HG03432 (cell line): ENCODE measurements at regions not wholly inside any gene's neighbourhood (a gene's known extent, or its start where the extent isn't known, plus 50 kb on each side); places are given as distances from the start of the nearest gene placed in this dataset.

ENCODE experiments used
- ATAC-seq: cut with Tn5 transposase; IDR thresholded peaks from one replicate; pipeline ENCODE4 v1.9.1; 2021; ENCODE audit warnings: mild to moderate bottlenecking, moderate library complexity; ENCODE audit not compliant: unreplicated experiment

DNA sequence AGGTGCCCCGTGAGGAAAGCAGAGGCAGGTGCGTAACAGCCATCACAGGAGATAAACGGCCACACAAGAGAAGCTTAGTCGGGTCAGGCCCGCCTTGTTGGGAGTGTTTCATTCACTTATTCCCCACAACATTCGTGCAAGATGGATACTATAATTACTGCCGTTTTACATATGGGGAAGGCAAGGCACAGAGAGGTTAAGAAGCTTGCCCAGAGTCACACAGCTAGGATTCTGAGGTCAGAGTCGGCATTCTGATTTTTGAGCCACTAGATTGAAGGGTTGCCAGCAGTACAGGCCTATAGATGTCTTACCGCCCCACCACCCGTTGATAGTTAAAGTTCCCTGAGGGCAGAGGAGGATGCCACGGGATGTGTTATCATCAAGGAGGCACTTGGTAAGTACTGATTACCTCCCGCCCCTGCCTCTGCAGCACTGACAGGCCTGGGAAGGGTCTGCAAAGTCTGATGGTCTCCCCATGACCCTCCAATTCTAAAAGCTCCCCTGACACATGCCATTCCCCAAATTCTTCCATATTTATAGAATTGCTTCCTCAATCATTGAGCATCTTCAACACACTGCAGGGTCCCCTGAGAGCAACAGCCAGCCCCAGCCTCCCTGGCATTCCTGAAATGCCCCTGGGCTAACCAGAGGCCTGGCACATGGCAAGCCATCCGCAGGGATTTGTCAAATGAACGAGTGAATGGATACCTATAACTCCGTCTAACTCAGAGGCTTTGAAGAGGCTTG is 74.7 kb upstream of the CLDN14 start:
- no peak for ATAC-seq

DNA sequence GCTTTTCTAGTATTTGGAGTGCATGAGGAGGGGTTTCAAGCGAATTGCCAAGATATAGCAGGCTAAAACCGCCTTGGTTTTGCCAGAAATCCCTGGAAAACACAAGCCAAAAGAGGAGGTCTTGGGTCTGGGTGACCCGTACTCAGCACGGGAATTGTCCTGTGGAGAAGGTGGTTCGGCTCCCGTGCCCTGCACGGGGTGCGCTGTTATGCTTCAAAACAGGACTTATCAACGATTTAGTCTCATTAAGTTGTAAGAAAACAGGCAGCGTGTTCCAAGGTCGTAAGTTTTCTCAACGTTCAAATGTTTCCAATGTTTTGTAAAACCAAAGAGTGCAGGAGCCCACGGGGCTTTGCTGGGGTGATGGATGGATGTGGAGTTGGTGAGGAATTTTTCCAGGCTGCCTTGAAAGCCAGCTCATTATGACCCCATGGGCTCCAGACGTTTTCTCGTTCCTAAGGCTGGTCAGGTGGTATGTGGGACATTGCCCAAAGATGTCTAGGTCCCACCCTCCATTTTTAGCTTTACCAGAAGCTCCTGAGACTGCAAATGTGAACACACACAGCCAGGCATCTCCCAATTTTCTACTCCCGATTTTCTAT is 75.4 kb upstream of the CLDN14 start:
- ATAC-seq, result no peak

DNA sequence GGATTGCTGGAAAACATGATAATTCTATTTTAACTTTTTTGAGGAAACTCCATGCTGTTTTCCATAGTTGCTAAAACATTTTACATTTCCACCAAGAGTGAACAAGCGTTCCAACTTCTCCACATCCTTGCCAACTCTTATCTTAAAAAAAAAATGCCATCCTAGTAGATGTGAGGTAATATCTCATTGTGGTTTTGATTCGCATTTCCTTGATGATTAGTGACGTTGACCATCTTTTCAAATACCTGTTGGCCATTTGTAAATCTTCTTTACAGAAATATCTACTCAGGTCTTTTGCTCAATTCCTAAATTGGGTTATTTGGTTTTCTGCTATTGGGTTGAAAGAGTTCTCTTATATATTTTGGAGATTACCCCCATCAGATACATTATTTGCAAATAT is 77.4 kb upstream of the CLDN14 start:
- no peak for ATAC-seq

DNA sequence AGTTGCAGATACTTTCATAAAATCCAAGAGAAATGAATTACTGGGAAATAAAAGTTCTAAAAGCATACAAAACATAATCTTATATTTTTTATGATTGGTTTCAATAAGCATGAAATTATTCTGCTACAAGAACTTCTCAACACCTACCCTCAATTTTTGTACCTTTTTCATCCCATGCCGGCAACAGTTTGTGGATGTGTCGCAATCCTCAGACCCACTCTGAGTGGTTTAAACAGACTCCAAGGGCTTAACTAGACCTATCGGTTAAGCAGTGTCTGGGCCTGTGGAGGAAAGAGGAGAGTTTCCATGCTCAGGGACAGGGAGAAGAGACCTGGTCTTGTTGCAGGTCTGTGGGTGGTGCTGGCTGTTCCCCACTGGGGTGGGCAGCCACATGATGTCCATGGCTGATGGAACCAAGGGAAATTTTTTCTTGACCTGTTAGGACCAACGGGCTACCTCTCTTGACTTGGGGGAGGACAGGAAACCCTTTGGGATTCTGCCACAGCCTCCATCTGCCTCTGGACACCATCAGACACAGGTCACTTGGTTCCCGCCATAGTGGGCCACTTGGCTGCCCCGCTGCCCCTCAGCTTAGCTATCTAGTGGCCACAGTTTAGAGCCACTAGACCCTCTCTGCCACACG is 81.1 kb upstream of the CLDN14 start:
- ATAC-seq, result no peak

DNA sequence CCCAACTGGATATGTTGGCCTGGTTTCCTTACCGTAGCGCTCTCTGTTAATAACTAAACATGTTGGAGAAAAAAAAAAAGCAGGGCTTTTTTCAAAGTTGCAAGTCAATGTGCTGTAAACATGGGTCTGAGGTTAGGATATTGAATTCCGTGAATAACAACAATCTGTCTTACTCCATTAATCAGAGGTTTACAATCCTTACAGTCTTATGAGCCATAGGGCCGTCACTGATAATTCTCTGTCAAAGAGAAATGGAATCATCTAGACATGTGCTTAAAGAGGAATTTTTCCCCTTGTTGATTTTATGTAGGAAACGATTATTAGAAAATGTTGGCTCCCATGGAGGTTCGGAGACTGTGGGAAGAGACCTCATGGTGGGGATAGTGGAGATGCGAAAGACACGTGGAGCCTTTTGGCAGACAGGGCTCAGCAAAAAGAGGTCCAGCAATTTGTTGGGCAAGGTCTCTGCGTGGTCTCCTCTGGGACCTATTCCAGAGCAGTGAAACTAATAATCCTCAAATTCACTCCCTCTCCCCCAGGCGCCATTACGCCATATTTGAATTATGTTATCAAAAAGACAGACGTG is 83.5 kb upstream of the CLDN14 start:
- no peak for ATAC-seq

DNA sequence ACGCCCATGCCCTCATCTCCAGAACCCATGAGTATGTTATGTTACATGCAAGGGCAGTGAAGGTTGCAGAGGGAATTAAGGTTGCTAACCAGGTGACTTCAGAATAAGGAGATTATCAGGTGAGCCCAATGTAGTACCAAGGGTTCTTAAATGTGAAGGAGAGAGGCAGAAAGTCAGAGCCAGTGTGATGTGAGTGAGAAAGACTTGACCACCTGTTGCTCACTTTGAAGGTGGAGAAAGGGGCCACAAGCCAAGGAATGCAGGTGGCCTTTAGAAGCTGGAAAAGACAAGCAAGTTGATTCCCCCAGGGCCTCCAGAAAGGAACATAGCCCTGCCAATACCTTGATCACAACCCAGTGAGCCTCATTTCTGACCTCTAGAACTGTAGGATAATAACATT is 84.7 kb upstream of the CLDN14 start:
- no peak for ATAC-seq

DNA sequence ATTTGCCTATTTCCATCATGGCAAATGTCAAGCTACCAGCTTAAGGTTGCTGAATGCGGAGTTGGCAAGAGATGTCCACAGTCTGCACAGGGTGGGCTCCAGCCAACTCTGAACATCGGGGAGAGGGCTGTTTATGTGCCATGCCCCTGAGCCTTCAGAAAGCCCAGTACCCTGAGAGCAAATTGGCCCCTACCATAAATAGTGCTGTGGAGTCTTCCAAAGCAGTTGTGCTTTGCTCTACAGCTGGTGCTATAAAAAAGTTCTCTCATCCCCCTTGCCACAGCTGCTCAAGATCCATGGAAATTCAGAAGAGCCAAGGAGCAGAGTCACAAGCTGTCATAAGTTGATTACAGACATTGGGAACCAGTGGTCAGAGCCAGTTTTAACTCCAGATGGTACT is 85.6 kb upstream of the CLDN14 start:
- ATAC-seq, result no peak

DNA sequence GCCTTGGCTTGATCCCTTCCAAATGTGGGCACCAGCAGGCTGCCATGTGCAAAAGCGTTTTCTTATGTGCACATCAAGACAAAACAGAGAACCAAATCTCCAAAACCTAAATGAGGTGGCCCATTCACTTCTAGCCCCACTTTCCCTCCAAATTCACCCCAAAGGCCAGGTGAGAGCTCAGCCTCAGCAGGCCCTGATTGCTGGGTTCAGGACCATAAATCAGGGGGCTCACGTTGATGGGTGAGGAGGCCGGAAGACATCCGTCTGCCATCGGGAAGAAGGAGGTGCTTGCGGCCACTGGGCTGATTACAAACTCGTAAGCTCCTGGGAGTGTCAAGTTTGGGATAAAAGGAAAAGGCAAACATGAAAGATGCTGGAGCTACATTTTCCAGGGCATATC is 86.7 kb upstream of the CLDN14 start:
- no peak for ATAC-seq

DNA sequence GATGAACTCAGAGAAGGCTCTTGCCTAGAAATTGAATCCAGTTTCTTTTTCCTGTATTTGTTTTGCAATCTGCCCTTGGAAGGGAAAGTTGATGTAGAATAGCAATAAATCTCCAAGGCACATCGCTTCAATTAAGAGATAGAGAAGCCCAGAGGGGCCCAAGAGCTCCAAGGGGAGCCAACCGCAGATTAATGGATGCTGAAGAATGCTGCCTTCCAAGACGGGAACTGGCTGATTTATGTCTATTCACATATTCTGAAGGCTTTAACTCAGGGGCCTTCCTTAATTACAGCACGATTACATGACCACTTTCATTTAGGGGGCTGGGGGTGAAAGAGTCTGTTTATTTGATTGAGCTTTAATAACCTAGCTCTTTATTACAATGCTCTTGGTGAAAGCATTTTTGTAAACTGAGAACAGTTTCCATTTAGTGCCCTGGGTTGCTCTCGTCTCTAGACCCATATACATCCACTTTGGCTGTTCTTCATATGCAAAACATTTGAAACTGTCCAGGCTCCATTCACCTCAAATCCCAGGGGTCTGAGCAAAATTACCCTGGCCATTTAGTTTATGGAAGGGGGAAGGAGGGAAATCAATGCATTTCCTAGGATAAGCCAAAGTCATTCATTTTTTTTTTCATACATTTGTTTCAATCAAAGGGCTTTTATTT is 87.4 kb upstream of the CLDN14 start:
- ATAC-seq, result no peak

DNA sequence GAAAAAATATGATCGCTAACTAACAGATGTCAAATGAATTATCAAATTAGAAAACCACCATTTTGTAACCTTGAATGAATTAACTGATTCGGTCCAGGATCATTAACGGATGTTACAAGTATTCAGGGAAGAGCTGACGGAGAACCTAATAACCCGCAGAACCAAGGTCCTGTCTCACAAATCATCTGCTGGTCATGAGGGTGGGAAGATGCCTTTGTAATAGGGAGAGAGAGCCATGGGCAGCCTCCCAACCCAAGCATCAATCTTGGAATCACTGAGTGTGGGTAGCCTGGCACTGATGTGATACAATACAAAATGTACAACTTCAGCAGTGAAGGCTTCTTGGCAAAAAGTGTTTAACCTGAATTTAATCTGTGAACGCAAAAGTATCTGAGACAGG is 89.6 kb upstream of the CLDN14 start:
- ATAC-seq, result no peak

DNA sequence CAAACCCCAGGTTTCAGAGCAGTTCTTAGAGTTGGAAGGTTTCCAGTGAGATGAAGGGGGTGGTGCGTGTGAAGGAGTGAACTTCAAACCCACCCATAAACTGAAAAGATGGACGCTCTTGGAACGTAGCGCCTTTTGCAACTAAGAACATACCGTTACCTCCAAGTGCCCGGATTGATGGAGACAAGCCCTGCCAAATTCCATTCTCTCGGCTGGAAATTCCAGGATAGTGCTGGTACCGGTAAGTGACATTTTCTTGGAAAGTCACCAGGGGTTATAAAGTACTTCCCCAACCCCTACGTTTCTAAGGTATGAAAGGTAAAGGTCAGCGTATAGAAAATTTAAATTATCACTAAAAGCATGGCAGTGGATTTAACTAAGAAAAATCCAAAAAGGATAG is 91.6 kb upstream of the CLDN14 start:
- no peak for ATAC-seq

DNA sequence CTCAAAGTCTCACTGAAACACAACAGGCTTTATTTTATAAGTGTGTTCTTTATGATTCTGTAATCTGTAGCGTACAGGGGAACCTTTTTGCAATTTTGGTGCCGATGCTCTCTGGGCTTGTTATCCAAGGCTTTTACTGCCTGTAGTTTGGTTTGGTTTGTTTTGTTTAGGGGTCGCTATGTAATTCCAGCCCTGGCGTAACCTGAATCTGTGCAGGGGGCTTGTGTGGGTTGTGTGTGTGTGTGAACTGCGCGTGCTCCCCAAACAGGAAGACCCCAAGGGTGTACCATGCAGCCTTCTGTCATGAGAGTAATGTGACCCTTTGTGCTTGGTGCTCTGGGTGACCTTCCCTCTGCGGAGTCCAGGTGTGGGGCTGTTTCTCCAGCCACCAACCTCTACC is 92.1 kb upstream of the CLDN14 start:
- no peak for ATAC-seq

DNA sequence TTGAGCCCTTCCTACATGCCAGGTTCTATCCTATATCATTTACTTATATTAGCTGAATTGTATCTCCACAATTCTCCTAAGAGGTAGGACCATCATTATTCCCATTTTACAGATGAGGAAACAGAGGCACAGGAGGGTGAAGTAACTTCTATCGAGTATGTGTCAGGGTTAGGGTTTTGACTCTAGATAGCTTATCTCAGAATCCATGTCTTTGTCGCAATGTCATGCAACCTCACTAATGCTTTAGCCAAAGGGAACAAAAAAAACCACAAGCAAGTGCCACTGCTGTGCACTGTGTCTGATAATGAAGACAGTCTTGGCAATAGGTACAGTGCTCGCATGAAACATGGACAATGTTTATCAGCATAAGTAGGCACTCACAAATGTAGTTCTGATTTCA is 95.4 kb upstream of the CLDN14 start:
- ATAC-seq, result no peak

DNA sequence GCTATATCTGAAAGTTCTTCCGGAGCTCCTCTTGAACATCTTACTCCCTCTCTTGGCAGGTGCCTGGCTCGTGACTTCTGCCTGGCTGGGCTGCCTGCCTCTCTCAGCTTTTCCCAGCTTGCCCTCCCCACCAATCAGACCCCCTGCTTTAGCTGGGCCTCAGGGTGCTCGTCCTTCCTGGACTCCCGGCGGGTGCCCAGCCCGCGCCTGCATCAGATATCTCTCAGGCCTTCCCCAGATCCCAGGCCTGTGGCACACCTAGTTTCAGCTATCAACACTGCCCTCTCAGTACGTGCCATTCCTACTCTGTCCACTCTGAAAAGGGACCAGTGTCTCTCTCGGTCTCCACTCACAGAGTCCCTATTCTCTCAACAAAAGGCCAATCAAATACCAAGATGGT is 96.5 kb upstream of the CLDN14 start:
- no peak for ATAC-seq

DNA sequence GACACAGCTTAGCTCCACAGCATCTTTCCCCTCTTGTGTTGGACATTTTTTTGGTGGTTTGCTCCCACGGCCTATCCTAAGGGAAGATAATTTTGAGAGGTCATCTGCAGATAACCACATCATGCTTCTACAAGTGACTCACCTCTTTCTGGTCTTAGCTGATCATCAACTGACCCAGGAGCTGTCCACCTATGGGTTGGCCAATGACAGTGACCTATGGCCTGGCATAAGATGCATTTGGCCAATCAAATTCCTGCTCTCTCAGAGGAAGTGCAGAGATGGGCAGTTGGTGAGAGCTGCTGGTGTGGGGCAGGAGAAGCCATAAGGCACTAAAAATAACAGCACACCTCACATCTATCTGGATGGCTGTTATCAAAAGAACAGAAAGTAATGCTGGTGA is 100.0 kb upstream of the CLDN14 start:
- ATAC-seq, result no peak

DNA sequence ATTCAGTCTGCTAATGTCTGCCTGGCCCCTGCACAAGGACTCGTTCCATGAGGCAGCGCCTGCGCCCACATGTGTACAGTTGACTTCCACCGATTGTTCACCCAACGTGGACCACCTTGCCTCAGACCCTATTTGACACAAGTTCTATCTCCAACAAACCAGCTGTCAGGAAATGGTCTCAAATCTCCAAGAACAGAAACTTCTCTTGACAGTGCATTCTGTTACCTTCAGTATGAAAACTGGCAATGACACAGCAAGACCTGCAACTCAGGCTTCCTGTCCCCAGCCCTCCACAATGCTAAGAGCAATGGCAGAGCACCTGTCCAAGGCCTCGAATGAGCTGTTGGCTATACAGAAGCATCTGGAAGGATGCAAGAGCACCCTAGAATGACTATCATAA is 102.3 kb upstream of the CLDN14 start:
- ATAC-seq, result no peak

DNA sequence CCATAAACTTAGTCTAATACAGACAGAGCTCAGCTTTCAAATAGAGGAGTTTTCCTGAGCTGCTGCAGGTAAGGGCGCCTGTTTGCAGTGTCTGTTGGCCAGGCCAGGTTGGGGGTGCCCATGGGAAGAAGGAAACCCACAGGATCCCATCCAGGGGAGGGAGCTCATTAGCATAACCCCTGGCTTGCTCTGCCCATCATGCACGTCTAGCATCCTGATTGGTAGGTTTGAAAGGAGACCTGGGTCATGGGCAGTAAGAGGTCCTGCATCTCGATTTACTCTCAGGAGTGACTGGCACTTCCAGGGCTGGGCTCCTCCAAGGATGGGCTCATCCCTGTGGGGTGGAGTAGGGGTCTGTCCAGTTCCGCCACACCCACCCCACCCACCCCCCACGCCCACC is 103.7 kb upstream of the CLDN14 start:
- ATAC-seq, result no peak

DNA sequence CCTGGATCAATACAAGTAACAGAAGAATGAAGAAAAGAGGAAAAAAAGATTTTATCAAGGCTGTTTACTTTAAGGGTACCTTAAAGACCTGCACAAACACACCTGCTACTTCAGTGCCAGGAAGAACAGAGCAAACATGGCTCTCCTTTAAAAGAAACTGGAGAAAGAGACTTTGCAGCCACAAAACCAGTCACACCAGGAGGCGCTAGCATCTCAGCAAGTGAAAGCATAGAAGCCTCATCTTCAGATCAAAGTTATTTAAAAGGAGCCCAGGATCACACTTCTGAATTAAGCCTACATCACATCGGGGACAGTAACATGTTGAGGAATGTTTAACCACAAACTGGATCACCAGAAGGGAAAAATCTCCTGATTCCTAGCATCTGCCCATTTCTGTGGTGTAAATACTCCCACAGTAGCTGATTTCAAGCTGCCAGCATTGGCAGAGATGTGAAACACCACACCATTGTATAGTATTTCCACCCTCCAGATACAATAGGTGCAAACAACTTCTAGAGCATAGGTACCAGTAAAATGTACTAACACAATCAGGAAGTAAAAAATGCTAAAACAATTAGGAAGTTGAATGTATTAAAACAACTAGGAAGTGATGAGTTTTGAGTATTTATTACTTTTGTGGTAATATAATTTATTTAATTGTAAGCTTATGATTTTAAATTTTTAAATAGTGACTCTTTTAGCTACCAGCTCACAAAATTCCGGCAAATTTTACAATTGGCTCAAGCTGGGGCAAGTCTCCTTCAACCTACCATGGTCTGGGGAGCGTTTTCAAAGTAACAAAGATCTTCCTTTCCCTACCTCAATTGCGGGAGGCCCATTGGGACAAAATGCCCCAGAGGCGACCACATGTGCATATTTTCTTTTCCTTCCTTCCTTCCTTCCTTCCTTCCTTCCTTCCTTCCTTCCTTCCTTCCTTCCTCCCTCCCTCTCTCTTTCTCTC is 105.3 kb upstream of the CLDN14 start:
- ATAC-seq, result no peak

DNA sequence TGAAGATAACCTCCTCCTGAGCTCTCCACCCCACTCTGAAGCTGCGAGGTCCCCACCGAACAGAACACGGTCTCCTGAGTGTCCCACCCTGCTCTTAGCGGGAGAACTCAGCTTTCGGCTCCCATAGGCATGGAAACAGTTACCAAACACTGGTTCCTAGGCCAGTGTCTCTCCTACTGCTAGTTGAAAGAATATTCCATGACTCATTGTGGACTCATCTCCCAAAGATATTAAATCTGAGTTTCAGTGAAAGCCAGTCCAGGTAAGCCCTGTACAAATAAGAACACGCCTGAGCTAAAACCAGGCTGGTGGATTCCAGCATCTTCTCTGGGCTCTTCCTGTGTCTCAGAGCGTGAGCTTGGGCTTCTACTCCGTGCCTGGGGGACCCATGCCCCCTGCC is 107.5 kb upstream of the CLDN14 start:
- ATAC-seq, result no peak

DNA sequence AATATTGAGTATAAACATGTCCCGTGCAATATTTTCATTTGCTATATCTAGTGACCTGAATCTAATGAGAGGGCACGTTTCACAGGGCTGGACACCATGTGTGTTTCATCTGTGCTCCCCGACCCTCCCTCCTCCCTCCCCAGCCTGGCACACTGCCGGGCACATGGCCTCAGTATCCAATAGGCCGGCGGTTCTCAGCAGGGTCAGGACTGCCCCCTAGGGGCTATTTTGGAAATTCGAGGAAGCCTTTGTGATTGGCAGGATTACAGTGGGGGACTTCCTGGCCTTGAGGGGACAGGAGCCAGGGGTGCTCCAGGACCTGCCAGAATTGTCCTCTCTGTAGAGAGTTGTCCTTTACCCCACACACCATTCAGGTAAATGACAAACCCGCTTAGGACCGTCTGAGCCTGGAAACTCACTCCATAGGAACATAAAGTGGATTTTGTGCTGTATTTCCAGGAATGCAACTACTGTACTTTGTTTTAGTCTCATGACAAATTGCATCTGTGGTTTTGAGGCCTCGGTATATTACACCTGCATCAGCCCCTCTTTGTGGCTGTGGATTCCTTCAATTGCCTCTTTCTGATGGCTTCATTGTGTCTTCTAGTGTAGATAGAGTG is 109.5 kb upstream of the SIM2 start:
- ATAC-seq, result peak; percentile 50
